ENCODE measurements at regions not wholly inside any gene's neighbourhood (a gene's known extent, or its start where the extent isn't known, plus 50 kb on each side); places are given as distances from the start of the nearest gene placed in this dataset.

GRCh38 chr2:10520154-10520553 lies 72.0 kb upstream of the ODC1 start:
- in situ Hi-C loops (cut with HindIII; ENCODE audit: low pct_unique_long_range_greater_than_20kb, low sequenced_read_pairs) = no loop called here
- DNase-seq (ENCODE audit: low read depth, low spot score) = no peak

DNA sequence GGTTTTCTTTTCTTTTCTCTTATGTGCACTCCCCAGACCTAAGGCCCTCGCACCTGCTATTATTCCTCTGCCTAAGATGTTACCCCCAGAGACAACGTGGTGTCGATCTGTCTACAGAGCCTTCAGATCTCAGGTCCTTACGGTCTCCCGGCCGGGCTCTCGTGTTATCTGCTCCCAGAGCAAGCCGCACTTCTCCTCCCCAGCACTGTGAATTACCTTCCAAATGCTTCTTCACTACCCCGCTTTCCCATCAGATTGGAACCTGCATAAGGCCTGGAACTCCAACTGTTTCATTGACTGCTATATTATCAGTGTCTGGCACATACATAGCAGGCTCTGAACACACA lies 71.2 kb upstream of the ODC1 start:
- in situ Hi-C loops (cut with HindIII; ENCODE audit: low pct_unique_long_range_greater_than_20kb, low sequenced_read_pairs) = no loop called here
- DNase-seq (ENCODE audit: low read depth, low spot score) = no peak

DNA sequence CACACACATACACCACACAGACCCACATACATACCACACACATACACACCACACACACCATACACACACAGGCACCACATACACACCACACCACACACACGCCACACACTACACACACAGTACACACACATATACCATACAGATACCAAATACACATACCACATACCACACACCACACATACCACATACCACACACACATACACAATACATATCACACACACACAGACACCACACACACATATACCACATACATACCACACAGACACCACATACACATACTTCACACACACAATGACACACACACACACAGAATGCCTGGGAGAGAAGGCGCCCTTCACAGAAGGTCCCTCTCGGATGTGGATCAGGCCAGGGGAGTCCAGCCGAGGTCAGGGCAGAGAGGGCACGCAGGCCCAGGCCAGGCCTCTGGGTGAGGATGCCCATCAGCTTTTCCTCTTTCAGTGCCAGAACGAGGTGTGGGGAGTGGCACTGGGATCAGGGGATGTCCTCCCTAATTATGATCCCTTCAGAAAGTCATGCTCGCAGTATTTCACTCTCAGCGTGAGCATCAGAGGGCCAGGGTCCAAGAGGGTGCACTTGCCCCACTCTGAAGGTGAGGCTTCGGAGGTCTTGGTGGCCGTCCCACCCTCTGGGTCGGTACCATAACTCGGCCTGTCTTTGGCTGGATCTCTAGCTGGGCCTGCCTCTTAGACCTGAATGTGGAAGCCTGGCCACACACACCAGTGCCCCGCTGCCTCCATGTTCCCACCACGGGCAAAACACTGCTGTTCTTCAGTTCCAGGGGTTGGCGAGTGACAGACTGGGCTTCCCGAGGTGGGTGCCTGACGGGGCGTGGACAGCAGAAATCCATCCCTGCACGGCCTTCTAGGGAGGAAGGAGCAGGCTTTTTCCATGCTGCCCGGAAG lies 70.6 kb upstream of the ODC1 start:
- no peak for DNase-seq (ENCODE audit: low read depth, low spot score)
- in situ Hi-C loops (cut with HindIII; ENCODE audit: low pct_unique_long_range_greater_than_20kb, low sequenced_read_pairs) = no loop called here

DNA sequence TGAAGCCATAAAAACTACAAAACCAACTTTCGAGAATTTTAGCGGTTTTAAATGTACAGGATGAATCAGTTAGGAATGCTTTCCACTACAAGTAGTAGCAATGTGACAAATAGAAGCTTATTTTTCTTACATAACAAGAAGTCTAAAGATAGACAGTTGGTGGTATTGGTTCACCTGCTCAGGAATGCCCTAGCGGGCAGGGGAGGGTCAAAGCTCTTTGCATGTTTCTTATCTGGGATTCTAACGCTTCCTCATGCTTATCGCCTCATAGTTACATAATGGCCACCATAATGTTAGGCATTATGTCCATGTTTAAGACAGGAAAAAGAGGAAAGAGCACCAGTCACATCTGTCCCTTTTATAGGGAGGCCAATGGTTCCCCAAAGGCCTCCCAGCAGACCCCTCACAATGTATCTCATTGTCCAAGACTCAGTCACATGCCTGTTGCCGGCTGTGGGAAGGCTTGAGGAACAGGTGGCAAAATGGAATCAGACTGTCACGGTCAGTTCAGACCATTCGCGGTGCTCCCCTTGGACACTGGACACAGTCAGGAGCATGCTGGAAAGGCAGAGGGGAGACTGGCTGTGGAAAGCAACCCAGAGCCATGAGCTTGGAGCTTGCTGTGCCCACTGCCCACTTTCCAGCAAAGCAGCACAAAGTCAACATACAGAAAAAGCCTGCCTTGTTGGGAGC lies 69.4 kb upstream of the ODC1 start:
- in situ Hi-C loops (cut with HindIII; ENCODE audit: low pct_unique_long_range_greater_than_20kb, low sequenced_read_pairs) = no loop called here
- DNase-seq (ENCODE audit: low read depth, low spot score) = peak; percentile 38

- no peak for DNase-seq (ENCODE audit: low read depth, low spot score)
- in situ Hi-C loops (cut with HindIII; ENCODE audit: low pct_unique_long_range_greater_than_20kb, low sequenced_read_pairs) = no loop called here
These were observed 67.8 kb upstream of the ODC1 start for GRCh38 chr2:10515887-10516286.

GRCh38 chr2:10514743-10515142 lies 66.6 kb upstream of the ODC1 start:
- in situ Hi-C loops (cut with HindIII; ENCODE audit: low pct_unique_long_range_greater_than_20kb, low sequenced_read_pairs) = no loop called here
- DNase-seq (ENCODE audit: low read depth, low spot score) = no peak

DNA sequence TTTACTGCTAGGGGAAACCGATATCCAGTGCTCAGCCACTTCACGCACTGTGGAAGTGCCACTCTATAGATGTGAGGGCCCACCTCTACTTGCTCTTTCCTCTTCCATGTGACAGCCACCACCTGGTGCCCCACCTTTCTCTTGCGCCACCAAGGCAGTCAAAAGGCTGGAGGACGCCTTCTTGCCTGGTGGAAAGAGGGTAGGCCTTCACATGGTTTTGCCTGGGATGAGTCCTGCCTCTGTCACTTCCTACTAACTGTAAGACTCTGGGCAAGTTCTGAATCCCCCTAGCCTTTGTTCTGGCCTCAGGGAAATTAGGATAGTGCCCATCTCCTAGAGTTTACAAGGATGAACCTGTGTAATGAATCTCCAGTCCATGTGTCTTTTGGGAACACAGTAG lies 66.1 kb upstream of the ODC1 start:
- DNase-seq (ENCODE audit: low read depth, low spot score) = no peak
- in situ Hi-C loops (cut with HindIII; ENCODE audit: low pct_unique_long_range_greater_than_20kb, low sequenced_read_pairs) = no loop called here

- no peak for DNase-seq (ENCODE audit: low read depth, low spot score)
- in situ Hi-C loops (cut with HindIII; ENCODE audit: low pct_unique_long_range_greater_than_20kb, low sequenced_read_pairs) = no loop called here
These were observed 65.1 kb upstream of the ODC1 start for GRCh38 chr2:10513201-10513600.

GRCh38 chr2:10508038-10508437 lies 59.9 kb upstream of the ODC1 start:
- DNase-seq (ENCODE audit: low read depth, low spot score) = no peak
- in situ Hi-C loops (cut with HindIII; ENCODE audit: low pct_unique_long_range_greater_than_20kb, low sequenced_read_pairs) = no loop called here

DNA sequence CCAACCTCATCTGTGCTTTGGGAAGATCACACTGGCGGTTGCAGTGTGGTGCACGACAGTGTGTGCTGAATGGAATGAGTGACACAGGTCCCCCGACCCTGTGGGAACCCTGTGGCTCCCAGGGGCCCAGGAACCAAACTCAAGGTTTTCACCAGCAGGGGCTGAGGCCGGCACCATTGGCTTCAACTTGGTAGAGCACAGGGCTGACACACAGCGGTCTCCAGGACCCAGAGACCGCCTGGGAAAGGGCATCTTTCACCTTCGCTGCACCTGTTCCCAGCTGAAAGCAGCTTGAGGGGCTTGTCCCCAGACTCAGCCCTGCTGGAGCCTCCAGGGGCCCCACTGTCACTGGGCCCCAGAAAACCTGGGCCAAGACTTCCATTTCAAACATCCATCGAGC lies 59.0 kb upstream of the ODC1 start:
- DNase-seq (ENCODE audit: low read depth, low spot score) = no peak
- in situ Hi-C loops (cut with HindIII; ENCODE audit: low pct_unique_long_range_greater_than_20kb, low sequenced_read_pairs) = no loop called here

GRCh38 chr2:10504994-10505820 lies 57.1 kb upstream of the ODC1 start:
- DNase-seq (ENCODE audit: low read depth, low spot score) = no peak
- in situ Hi-C loops (cut with HindIII; ENCODE audit: low pct_unique_long_range_greater_than_20kb, low sequenced_read_pairs) = no loop called here

DNA sequence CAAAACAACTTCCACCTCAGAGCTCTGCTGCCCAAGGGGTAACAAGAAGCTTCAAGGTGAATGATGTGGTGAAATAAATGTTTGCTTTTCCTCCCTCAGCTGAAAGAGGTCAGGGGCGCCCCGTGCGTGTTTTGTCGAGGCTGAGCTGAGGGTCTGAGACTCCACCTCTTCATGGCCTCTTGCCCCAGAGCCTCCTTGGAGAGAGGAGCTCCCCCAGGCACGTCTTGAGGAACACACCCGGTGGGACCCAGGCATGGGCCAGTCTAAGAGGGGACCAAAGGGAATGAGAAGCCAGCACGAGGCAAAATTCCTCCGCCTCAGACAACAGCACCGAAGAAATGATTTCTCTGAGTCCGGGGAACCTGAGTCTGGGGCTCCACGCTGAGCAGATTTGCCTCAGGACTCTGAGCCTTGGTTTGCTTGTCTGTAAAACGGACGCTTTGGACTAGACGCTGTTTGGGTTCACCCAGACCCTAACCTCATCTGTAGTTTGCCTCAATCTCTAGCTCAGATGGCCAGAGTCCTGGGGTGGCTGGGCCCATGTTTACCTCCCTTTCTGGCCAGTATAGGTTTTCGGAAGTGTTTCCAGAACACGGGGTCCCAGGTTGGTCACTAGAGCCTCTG lies 56.4 kb upstream of the ODC1 start:
- DNase-seq (ENCODE audit: low read depth, low spot score) = no peak
- in situ Hi-C loops (cut with HindIII; ENCODE audit: low pct_unique_long_range_greater_than_20kb, low sequenced_read_pairs) = no loop called here

- in situ Hi-C loops (cut with HindIII; ENCODE audit: low pct_unique_long_range_greater_than_20kb, low sequenced_read_pairs) = no loop called here
- no peak for DNase-seq (ENCODE audit: low read depth, low spot score)
These were observed 54.6 kb upstream of the ODC1 start for GRCh38 chr2:10502803-10503107.

DNA sequence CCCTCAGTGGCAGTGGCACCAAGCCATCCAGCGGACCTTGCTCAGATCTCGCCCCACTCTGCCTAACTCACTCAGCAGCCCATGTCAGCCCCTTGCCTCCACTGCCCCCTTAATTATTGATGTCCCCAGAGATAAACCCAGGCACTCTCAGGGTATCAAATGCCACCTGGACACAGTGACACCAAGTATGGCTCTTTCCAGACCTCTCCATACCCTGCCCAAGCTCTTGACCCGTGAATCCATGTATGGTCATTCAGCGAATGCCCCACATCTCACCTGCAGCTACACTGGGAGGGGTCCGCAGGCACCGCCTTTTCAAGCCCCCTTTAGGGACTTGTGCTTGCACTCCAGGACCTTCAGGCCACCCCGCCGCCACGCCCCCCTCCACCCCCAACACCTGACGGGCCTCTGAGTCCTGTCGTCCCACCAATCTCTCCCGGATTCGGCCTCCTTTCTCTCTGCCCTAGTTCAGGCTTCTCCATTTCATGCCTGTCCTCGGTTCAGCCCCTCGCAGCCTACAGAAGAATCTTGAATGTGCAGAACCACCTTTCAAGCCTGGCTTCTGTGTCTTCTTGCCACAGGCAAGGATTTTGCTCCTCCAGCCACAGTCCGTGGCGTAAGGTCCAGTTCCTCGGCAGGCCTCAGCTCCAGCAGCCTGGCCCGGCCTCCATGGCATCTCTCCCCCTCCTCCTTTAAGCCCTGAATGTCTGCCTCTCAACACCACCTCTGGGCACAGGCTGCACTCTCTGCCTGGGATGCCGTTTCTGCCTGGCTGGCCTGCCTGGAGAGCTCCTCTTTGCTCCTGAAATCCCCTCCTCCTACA lies 54.1 kb upstream of the ODC1 start:
- DNase-seq (ENCODE audit: low read depth, low spot score) = no peak
- in situ Hi-C loops (cut with HindIII; ENCODE audit: low pct_unique_long_range_greater_than_20kb, low sequenced_read_pairs) = no loop called here

GRCh38 chr2:10501451-10501961 lies 53.4 kb upstream of the ODC1 start:
- no peak for DNase-seq (ENCODE audit: low read depth, low spot score)
- in situ Hi-C loops (cut with HindIII; ENCODE audit: low pct_unique_long_range_greater_than_20kb, low sequenced_read_pairs) = no loop called here

DNA sequence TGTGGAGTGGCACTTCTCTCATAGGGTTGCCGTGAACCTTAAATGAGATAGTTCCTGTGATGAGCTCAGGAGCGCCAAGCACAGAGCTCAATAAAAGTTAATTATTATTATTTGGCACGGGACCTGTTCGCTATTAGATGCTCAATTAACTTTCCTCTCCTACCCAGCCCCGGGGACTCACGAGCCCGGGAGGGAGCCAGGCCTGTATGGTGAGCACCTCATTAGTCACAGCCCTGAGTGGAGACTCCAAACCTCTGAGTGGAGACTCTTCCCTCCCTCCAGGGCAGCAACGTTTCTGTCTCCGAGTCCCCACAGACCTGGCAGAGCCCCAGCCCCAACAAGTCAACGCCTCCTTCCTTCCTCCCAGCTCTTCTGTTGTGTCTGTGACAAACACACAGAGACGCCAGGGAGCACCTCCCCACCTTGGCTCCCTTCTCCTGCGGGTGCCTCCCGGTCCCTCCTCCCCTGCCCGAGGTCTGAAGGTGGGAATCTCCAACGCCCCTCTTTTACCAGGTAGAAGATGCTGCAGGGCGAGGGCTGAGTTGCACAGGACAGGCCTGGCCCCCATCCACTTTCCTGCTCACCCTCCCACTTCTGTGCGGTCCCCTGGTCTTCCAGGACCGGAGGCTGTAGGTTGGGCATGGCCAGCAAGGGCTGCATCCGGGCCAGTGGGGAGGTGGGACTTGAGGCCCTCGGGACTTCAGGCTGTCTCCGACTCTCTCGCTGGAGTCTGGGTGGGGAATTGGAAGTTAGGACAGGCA lies 52.7 kb upstream of the ODC1 start:
- in situ Hi-C loops (cut with HindIII; ENCODE audit: low pct_unique_long_range_greater_than_20kb, low sequenced_read_pairs) = no loop called here
- no peak for DNase-seq (ENCODE audit: low read depth, low spot score)
